ENCODE measurements at regions not wholly inside any gene's neighbourhood (a gene's known extent, or its start where the extent isn't known, plus 50 kb on each side); places are given as distances from the start of the nearest gene placed in this dataset.

DNA sequence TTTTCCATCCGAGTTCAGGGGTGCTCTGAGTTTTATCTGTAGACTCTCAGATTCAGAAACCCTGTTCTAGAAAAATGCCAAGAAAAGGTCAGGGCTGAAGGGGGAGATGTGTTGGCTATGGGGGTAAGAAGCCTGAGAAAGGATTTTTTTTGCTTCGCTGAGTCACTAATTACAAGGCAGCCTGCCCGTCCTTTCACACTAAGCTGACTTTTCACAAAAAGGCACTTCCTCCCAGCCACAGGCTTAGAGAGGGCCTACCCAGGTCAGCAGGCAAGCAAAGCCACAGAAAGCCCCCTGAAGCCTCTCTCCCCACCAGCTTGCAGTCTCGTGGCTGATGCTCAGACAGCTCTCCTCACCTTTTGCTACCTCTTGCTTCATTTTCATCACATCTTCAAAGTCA, 192.6 kb upstream of the PRICKLE2 start:
- Mint-ChIP-seq H3K27ac (no peak overlapping the region), H3K27me3 (no peaks in the 10 kb centered on the region), H3K4me3 (no peak overlapping the region), H3K4me1 (no peaks in the 10 kb centered on the region), H3K9me3 (peaks cover 0 to 6% (median 0%) of the 10 kb centered on the region in 7 donors), H3K36me3 (no peaks in the 10 kb centered on the region)
- no peaks in the 10 kb centered on the region for H3K4me1 ChIP-seq (ENCODE audit: control insufficient read depth, insufficient read depth, low read length, poor library complexity, severe bottlenecking)
- DNase-seq, result no peak
- no peaks in the 10 kb centered on the region for H3K9me3 ChIP-seq (ENCODE audit: control insufficient read depth in 2 of 2, low read length in 2 of 2)
- no peaks in the 10 kb centered on the region for H3K36me3 ChIP-seq (ENCODE audit: control insufficient read depth, insufficient read depth, low read length)
- no peaks in the 10 kb centered on the region for H3K27me3 ChIP-seq (ENCODE audit: control insufficient read depth, insufficient read depth, low read length)
- ATAC-seq (ENCODE audit: low read depth in 2 of 2), result no peak
- no peak overlapping the region for H3K4me3 ChIP-seq (ENCODE audit: low read depth, low read length)
- no peak overlapping the region for H3K27ac ChIP-seq (ENCODE audit: insufficient read depth, low read length, poor library complexity, severe bottlenecking)

DNA sequence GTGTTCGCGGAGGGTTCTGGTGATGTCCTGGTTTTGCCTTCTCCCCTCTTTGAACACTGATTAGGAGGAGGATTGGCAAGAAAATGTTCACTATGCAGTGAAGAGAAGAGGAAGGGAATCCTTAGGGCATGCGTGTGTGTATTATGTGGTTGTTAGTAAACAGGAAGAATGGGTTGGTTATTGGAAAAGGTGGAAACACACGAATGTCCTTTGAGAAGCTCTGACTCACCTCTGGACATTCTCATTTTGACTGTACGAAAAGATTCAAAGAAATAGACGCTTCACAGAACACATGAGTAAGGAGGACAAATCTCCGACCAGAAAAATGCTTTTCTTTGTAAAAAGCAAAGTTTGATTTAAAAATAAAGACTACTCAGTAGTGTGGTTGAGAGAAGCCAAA, 188.8 kb upstream of the PRICKLE2 start:
- Histone ChIP-seq H3K4me3 (ENCODE audit: low read depth, low read length) (no peak overlapping the region), H3K4me1 (ENCODE audit: control insufficient read depth, insufficient read depth, low read length, poor library complexity, severe bottlenecking) (no peaks in the 10 kb centered on the region), H3K27ac (ENCODE audit: insufficient read depth, low read length, poor library complexity, severe bottlenecking) (no peak overlapping the region), H3K9me3 (ENCODE audit: control insufficient read depth in 2 of 2, low read length in 2 of 2) (no peaks in the 10 kb centered on the region), H3K27me3 (ENCODE audit: control insufficient read depth, insufficient read depth, low read length) (no peaks in the 10 kb centered on the region), H3K36me3 (ENCODE audit: control insufficient read depth, insufficient read depth, low read length) (no peaks in the 10 kb centered on the region)
- DNase-seq, result no peak
- ATAC-seq (ENCODE audit: low read depth in 2 of 2), result no peak
- H3K27ac Mint-ChIP-seq, result no peak overlapping the region
- H3K4me3 Mint-ChIP-seq, result no peak overlapping the region
- no peaks in the 10 kb centered on the region for H3K4me1 Mint-ChIP-seq
- peaks cover 0 to 6% (median 0%) of the 10 kb centered on the region in 7 donors for H3K9me3 Mint-ChIP-seq
- H3K36me3 Mint-ChIP-seq, result no peaks in the 10 kb centered on the region
- no peaks in the 10 kb centered on the region for H3K27me3 Mint-ChIP-seq

DNA sequence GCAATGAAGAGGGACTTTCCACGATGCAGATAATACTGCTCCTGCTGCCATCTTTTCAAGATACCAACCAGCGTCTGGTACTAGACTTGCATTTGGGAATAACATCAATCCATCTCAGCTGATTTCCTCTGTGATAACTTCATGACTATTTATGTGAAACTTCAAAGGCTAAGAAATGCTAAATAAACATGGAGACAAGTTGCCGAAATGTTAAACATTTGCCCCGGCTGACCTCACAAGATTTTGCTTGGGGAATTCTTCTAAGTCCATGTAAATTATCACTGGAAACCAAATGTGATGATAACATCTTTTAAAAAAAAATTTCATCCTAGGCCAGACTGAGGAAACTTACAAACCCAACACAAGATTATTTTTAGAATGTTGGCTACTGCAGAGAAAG, 185.8 kb upstream of the PRICKLE2 start:
- Mint-ChIP-seq H3K4me3 (no peak overlapping the region), H3K27me3 (no peaks in the 10 kb centered on the region), H3K9me3 (peaks cover 0 to 6% (median 0%) of the 10 kb centered on the region in 7 donors), H3K27ac (no peak overlapping the region), H3K36me3 (no peaks in the 10 kb centered on the region), H3K4me1 (no peaks in the 10 kb centered on the region)
- DNase-seq (no peak), ATAC-seq (ENCODE audit: low read depth in 2 of 2) (no peak)
- Histone ChIP-seq H3K4me1 (ENCODE audit: control insufficient read depth, insufficient read depth, low read length, poor library complexity, severe bottlenecking) (no peaks in the 10 kb centered on the region), H3K36me3 (ENCODE audit: control insufficient read depth, insufficient read depth, low read length) (no peaks in the 10 kb centered on the region), H3K9me3 (ENCODE audit: control insufficient read depth in 2 of 2, low read length in 2 of 2) (no peaks in the 10 kb centered on the region), H3K4me3 (ENCODE audit: low read depth, low read length) (no peak overlapping the region), H3K27ac (ENCODE audit: insufficient read depth, low read length, poor library complexity, severe bottlenecking) (no peak overlapping the region), H3K27me3 (ENCODE audit: control insufficient read depth, insufficient read depth, low read length) (no peaks in the 10 kb centered on the region)

- no peak for ATAC-seq (ENCODE audit: low read depth in 2 of 2)
- no peak overlapping the region for H3K27ac Mint-ChIP-seq
- DNase-seq, result no peak
- H3K27me3 ChIP-seq (ENCODE audit: control insufficient read depth, insufficient read depth, low read length), result no peaks in the 10 kb centered on the region
- H3K27ac ChIP-seq (ENCODE audit: insufficient read depth, low read length, poor library complexity, severe bottlenecking), result no peak overlapping the region
- H3K4me3 ChIP-seq (ENCODE audit: low read depth, low read length), result no peak overlapping the region
- H3K9me3 Mint-ChIP-seq, result peaks cover 0 to 6% (median 0%) of the 10 kb centered on the region in 7 donors
- H3K4me1 Mint-ChIP-seq, result no peaks in the 10 kb centered on the region
- H3K36me3 ChIP-seq (ENCODE audit: control insufficient read depth, insufficient read depth, low read length), result no peaks in the 10 kb centered on the region
- H3K36me3 Mint-ChIP-seq, result no peaks in the 10 kb centered on the region
- no peak overlapping the region for H3K4me3 Mint-ChIP-seq
- no peaks in the 10 kb centered on the region for H3K27me3 Mint-ChIP-seq
- no peaks in the 10 kb centered on the region for H3K9me3 ChIP-seq (ENCODE audit: control insufficient read depth in 2 of 2, low read length in 2 of 2)
- H3K4me1 ChIP-seq (ENCODE audit: control insufficient read depth, insufficient read depth, low read length, poor library complexity, severe bottlenecking), result no peaks in the 10 kb centered on the region
Observed at GRCh38 chr3:64410226-64410625, 185.0 kb upstream of the PRICKLE2 start.

- no peak overlapping the region for H3K4me3 ChIP-seq (ENCODE audit: low read depth, low read length)
- ATAC-seq (ENCODE audit: low read depth in 2 of 2) (no peak), DNase-seq (no peak)
- Mint-ChIP-seq H3K4me1 (no peaks in the 10 kb centered on the region), H3K27me3 (no peaks in the 10 kb centered on the region), H3K9me3 (peaks cover 0 to 3% (median 0%) of the 10 kb centered on the region in 7 donors), H3K36me3 (no peaks in the 10 kb centered on the region), H3K27ac (peak overlapping the region in 1 of 3 donors; percentile 53), H3K4me3 (no peak overlapping the region)
- H3K4me1 ChIP-seq (ENCODE audit: control insufficient read depth, insufficient read depth, low read length, poor library complexity, severe bottlenecking), result no peaks in the 10 kb centered on the region
- no peaks in the 10 kb centered on the region for H3K36me3 ChIP-seq (ENCODE audit: control insufficient read depth, insufficient read depth, low read length)
- H3K9me3 ChIP-seq (ENCODE audit: control insufficient read depth in 2 of 2, low read length in 2 of 2), result no peaks in the 10 kb centered on the region
- no peak overlapping the region for H3K27ac ChIP-seq (ENCODE audit: insufficient read depth, low read length, poor library complexity, severe bottlenecking)
- no peaks in the 10 kb centered on the region for H3K27me3 ChIP-seq (ENCODE audit: control insufficient read depth, insufficient read depth, low read length)
Observed at GRCh38 chr3:64408770-64409169, 183.5 kb upstream of the PRICKLE2 start.

GRCh38 chr3:64406271-64406670, 181.0 kb upstream of the PRICKLE2 start:
- no peak for DNase-seq
- Mint-ChIP-seq H3K36me3 (no peaks in the 10 kb centered on the region), H3K4me1 (no peaks in the 10 kb centered on the region), H3K9me3 (peaks cover 0 to 2% (median 0%) of the 10 kb centered on the region in 7 donors), H3K27ac (no peak overlapping the region), H3K27me3 (no peaks in the 10 kb centered on the region), H3K4me3 (no peak overlapping the region)
- no peak for ATAC-seq (ENCODE audit: low read depth in 2 of 2)
- Histone ChIP-seq H3K4me3 (ENCODE audit: low read depth, low read length) (no peak overlapping the region), H3K27me3 (ENCODE audit: control insufficient read depth, insufficient read depth, low read length) (no peaks in the 10 kb centered on the region), H3K36me3 (ENCODE audit: control insufficient read depth, insufficient read depth, low read length) (no peaks in the 10 kb centered on the region), H3K9me3 (ENCODE audit: control insufficient read depth in 2 of 2, low read length in 2 of 2) (no peaks in the 10 kb centered on the region), H3K27ac (ENCODE audit: insufficient read depth, low read length, poor library complexity, severe bottlenecking) (no peak overlapping the region), H3K4me1 (ENCODE audit: control insufficient read depth, insufficient read depth, low read length, poor library complexity, severe bottlenecking) (no peaks in the 10 kb centered on the region)

DNA sequence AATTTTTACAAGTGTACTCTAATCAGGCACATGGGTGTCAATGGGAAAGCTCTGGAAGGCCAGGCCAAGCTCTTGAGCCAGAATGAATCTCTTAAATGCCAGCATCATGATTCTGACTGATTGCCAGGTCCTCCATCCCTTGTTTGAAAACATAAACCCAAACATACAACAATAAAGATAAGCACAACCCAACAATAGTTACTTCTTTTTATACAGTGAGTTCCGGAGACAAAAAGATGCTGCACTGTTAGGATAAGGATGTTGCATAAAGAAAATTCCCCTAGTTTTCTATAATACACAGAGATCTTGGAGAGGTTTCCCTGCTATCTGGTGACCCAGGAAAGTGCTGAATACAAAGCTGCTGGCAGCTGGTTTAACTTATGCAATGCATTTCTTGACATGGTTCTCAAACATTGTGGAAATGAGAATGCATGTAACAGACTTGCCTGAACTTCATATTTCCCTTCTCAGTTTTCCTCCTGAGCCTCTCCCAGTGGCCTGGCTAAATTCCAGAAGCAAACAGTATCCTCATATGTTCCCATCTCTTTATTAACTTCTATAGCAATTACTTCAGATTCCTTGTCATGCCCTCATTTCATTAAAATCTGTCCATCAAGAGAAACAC, 180.1 kb upstream of the PRICKLE2 start:
- H3K4me3 Mint-ChIP-seq, result no peak overlapping the region

DNA sequence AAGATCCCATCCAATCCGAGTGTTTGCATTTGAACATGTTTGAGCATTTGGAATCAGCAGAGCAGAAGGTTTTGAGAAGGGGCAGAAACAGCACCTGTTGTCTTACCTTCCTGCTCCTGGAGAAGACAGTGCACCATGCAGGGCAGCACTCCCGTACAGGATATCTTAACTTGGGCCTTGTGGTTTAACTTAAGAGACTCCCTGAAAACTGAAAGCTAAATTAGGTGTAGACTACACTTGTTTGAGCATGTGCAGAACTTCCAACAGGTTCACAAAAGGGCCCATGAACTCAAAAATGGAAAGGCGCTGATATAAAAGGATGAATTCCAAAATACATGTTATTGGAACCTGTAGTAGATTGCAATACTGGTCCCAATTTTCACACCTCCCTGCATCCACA, 175.4 kb upstream of the PRICKLE2 start:
- H3K4me1 Mint-ChIP-seq, result no peaks in the 10 kb centered on the region
- ATAC-seq (ENCODE audit: low read depth in 2 of 2), result no peak
- H3K27me3 Mint-ChIP-seq, result no peaks in the 10 kb centered on the region

More for the DNA sequence above, 180.1 kb upstream of the PRICKLE2 start:
- DNase-seq (no peak), ATAC-seq (ENCODE audit: low read depth in 2 of 2) (no peak)
- no peaks in the 10 kb centered on the region for H3K9me3 ChIP-seq (ENCODE audit: control insufficient read depth in 2 of 2, low read length in 2 of 2)
- Mint-ChIP-seq H3K27me3 (no peaks in the 10 kb centered on the region), H3K36me3 (no peaks in the 10 kb centered on the region), H3K9me3 (peaks cover 0 to 2% (median 0%) of the 10 kb centered on the region in 7 donors), H3K4me1 (no peaks in the 10 kb centered on the region), H3K27ac (no peak overlapping the region)
- no peak overlapping the region for H3K4me3 ChIP-seq (ENCODE audit: low read depth, low read length)
- H3K27ac ChIP-seq (ENCODE audit: insufficient read depth, low read length, poor library complexity, severe bottlenecking), result no peak overlapping the region
- no peaks in the 10 kb centered on the region for H3K4me1 ChIP-seq (ENCODE audit: control insufficient read depth, insufficient read depth, low read length, poor library complexity, severe bottlenecking)
- H3K27me3 ChIP-seq (ENCODE audit: control insufficient read depth, insufficient read depth, low read length), result no peaks in the 10 kb centered on the region
- H3K36me3 ChIP-seq (ENCODE audit: control insufficient read depth, insufficient read depth, low read length), result no peaks in the 10 kb centered on the region

More for the DNA sequence above, 175.4 kb upstream of the PRICKLE2 start:
- Mint-ChIP-seq H3K27ac (no peak overlapping the region), H3K9me3 (peaks cover 0 to 2% (median 0%) of the 10 kb centered on the region in 7 donors), H3K36me3 (no peaks in the 10 kb centered on the region), H3K4me3 (no peak overlapping the region)
- Histone ChIP-seq H3K36me3 (ENCODE audit: control insufficient read depth, insufficient read depth, low read length) (no peaks in the 10 kb centered on the region), H3K4me3 (ENCODE audit: low read depth, low read length) (no peak overlapping the region), H3K27me3 (ENCODE audit: control insufficient read depth, insufficient read depth, low read length) (no peaks in the 10 kb centered on the region), H3K27ac (ENCODE audit: insufficient read depth, low read length, poor library complexity, severe bottlenecking) (no peak overlapping the region), H3K9me3 (ENCODE audit: control insufficient read depth in 2 of 2, low read length in 2 of 2) (no peaks in the 10 kb centered on the region), H3K4me1 (ENCODE audit: control insufficient read depth, insufficient read depth, low read length, poor library complexity, severe bottlenecking) (no peaks in the 10 kb centered on the region)
- no peak for DNase-seq
